NCI-H1105 (cell line): ENCODE measurements at regions not wholly inside any gene's neighbourhood (a gene's known extent, or its start where the extent isn't known, plus 50 kb on each side); places are given as distances from the start of the nearest gene placed in this dataset.
A peak's percentile ranks its signal among the peaks of the same experiment; 100 is the strongest.

Source experiments
- DNase-seq: peaks from one replicate; lab custom pipeline; 2025; lab: John Stamatoyannopoulos, UW

DNA sequence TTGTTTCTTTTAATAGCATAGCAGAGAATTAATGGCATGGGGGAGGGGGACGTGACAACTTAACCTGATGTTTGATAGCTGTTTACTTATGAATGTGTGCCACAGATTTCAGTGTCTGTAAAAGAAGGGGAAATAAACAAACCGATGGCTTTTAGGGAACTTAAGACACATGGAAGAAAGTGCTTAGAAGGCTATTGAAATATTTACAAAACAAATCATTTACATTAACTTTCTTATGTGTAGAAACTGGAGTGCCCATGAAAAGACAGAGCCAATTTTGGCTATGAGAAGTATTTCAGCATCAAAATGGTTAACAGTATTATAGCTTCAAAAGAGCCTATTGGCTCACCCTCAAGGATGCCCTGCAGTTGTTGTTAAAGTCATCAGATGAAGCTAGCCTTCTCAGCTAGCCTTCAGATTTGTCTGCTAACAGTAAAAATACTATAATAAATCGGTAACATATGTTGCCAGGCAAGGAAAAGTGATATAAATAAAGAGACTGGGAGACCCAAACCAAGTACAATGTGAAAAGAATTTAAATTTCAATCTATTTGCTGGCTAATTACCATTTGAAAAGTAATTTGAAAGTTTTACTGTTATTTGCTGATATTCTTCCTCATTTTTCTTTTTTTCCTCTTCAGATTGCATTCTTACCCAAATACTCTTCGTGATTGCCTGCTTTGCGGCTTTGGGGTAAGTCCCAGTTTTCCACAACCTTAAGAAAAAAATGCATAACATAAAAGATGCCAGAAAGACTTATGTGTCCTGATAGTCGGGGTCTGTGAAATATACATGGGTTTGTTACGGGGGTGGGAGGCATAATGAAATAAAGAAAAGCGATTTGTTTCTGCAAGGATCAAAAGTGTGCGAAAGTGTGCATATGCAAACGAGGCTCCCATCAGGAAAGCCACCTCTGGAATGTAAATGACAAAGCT is 256.4 kb downstream of the MEIS1 start:
- no peak for DNase-seq

GRCh38 chr2:66692521-66693054 is 257.7 kb downstream of the MEIS1 start:
- no peak for DNase-seq

DNA sequence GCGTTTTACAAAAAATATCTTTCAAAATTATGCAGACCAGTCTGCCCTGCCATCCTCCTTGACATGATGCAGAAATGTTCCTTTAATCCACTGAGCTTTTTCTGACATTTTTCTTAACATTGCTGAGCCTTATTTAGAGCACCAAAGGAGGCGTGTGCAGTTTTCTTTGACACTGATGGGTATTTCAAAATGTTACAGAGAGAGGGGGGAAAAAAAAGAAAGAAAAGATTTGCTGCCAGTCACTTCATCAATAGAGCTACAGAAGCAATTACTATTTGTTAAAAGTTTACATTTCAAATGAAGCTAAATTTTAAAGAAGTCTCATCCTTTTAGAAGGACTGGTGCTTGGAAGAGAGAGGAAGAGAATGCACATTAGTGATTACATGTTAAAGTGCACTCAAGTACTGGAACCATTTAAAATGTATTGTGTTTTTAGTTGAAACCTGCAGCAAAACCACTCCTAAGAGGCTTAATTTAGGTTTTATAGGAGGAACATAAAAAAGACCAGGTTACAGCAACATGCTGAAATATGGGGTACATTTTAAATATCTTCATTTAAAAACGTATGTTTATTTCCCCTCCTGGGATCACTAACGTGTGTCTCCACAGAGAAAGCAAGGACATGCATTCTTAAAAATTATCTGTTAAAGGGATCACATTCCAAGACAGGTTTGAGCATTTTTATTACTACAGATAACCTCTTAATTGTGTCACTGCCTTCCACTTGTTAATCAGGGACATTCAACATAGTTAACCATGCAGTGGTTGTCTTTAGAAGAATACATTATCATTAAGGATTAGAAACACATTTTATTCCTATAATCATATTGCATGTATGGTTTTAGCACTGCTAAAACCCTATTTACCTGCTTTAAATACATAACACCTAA is 258.4 kb downstream of the MEIS1 start:
- no peak for DNase-seq

- DNase-seq: no peak
Measured at GRCh38 chr2:66694087-66694860, 259.3 kb downstream of the MEIS1 start.

DNA sequence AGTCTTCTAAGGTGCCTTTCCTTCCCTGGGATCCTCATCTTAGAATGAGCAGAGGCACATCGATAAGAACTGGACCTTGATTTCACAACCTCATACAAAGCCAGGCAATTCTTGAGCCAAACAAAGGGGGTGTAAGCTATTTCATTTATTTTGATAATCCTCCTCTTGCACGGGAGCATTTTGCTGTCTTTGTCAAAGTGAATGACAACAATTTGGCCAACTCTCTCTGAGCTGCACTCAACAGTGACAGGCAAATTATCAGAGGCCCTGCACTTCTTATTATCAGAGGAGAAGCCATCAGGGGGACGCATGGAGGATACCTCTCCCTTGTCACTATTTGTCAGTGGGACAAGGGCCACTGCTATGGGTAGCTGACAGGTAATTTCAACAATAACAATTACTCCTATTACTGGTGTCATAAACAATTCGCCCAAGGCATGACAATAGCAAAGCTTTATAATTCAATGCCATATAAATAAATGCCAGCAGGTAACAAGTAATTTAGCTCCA is 260.4 kb downstream of the MEIS1 start:
- no peak for DNase-seq

- DNase-seq: no peak
Measured at GRCh38 chr2:66696374-66696773, 261.4 kb downstream of the MEIS1 start.

DNA sequence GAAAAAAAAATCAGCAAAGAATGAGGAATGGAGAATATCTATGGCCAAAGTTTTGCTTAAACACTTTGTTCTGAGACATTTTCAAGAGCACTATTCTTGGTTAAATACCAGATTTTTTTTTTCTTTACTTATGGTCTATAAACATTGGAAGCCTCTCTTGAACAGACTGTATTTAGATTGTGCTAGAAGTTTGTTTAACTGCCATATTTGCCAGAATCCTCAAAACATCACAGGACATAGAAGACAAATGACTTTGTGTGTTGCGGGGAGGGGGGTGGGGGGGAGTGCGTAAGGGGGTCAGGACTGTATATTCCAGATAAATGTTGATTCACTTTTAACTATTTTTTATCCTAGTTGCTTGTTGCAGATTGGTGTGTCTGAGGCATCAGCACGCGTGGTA is 262.0 kb downstream of the MEIS1 start:
- DNase-seq: no peak

GRCh38 chr2:66697366-66697765 is 262.4 kb downstream of the MEIS1 start:
- no peak for DNase-seq

DNA sequence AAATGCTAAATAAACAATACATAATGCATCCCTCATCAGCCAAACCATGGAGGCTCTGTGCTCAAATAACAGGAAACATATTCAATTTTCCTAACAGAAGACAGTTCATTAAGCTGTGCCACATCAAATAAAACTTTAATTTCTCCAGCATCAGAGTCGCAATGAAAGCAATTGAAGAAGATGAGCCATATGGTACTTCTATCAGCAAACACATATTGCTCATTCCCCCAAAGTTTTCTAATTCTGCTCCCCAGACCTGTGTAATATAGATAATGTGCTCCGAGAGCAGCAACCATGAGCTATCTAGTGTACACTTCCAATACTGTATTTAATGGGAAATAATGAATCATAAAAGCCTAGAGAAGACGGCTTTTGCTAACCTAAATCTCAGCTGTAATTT is 263.2 kb downstream of the MEIS1 start:
- no peak for DNase-seq

DNA sequence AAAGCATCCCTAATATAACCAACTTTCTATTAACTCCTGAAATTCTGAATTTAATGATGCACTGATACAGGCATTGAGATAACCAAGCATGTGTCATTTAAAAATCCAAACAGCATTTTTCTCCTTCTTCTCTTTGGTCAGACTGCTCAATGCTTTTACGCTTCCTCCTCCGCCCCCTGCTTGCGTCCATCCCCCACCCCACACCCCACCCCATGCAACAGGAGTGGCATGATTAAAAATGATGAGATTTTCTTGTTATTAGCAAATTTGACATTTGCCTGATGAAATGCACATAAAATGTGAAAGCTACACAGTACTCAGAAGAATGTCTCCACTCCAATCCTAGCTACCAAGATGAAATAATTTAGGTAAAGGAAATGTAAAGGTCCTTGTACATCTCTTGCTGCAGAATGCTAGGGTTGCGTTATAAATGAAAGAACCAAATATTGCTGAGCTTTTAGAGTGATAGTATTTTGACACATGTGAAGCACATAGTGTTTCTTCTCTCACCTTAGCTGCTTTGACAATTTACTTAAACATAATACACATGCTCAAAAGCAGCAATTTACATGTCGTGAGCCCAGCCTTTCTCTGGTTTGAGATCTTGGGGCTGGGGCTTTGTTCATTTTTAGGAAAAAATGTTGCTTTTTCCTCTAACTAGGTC is 263.8 kb downstream of the MEIS1 start:
- no peak for DNase-seq

DNA sequence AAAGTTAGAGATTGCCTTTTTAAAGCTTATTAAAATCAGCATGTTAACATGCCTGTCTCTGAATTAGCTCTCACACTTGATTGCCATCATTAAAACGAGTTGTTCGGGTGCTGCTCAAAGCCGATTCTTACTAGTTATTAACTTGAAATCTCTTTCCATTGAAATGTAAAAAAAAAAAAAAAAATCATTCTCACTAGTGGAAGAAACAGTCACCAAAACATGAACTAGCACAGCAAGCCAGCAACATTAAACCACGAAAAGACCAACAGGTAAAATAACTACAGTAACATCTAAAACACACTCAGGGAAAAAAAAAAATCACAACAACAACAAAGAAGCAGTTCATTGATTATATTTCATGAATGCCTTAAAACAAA is 264.5 kb downstream of the MEIS1 start:
- DNase-seq: no peak

GRCh38 chr2:66699793-66700676 is 265.1 kb downstream of the MEIS1 start:
- peak; percentile 2 for DNase-seq

DNA sequence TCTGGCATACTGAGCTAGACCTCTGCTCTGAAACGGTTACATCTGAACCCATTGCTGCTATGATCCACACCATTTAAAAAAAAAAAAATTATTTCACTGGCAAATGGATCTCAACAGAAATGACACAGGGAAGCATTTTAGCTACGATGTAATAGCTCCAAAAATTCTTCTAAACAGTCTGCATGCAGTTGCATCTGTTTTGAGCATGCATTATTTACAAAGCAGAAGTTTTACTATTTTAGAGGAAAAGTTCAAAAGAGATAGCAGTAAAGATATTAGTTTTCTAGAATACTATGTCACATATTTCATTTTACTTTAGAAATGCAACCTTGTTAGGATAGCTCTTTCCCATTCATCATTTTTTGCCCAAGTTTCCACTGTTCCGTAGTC is 265.7 kb downstream of the MEIS1 start:
- DNase-seq: no peak

DNA sequence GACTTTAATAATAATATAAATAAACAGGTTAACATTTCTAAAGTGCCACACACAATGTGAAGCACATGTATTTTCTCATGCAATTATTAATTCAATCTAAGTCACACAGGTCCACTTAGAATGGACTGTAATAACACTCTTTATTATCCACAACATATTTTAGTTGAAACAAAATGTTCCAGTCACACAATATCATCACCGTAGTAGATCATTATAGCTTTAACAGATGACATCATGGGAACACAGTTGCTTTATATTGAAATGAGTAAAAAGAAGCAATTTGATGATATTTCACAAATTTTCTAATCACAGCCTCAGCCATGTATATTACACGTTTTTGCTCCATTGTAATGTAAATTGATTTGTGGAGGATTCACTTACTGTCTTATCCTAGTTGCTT is 266.3 kb downstream of the MEIS1 start:
- DNase-seq: no peak

- DNase-seq: no peak
Measured at GRCh38 chr2:66701656-66702055, 266.7 kb downstream of the MEIS1 start.

- DNase-seq: no peak
Measured at GRCh38 chr2:66702301-66702700, 267.4 kb downstream of the MEIS1 start.

- DNase-seq: no peak
Measured at GRCh38 chr2:66704786-66705185, 269.9 kb downstream of the MEIS1 start.

DNA sequence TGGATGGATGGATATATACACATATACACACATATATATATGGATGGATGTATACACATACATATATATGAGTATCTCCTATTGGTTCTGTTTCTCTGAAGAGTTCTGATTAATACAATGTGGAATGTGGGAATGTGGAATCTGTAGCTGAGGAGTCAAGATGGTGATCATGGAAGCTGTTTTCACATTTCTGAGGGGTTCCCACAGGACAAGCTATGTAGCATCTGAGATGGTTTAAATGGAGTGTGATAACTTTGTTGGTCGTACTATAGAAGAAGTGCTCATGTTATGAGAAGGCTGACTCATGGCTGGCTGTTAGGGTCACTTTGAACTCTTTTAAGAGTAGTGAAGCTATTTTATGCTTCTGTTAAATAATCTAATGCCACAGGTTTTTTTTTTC is 279.7 kb downstream of the MEIS1 start:
- DNase-seq: no peak

- DNase-seq: no peak
Measured at GRCh38 chr2:66717218-66717905, 282.4 kb downstream of the MEIS1 start.

DNA sequence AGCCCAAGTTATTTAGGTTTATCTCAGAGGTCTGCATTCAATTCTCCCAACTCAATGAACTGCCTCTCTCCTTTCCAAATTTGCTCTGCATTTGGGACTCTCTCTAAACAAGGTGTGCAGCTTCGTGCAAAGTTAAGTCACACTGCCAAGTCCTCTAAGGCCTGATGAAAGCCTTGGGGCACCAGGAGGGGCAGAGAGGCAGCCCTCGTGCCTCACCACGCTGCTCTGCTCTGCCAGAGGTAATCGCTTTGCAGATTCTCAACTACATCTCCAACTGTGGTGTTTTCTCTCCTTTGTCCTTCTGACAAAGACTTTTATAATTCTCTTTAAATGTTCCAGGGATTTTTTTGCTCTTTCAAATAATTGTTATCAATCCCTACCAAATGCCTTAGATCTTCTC is 283.0 kb downstream of the MEIS1 start:
- DNase-seq: no peak
